Parathyroid adenoma (tissue), 2 donors: ENCODE measurements at regions not wholly inside any gene's neighbourhood (a gene's known extent, or its start where the extent isn't known, plus 50 kb on each side); places are given as distances from the start of the nearest gene placed in this dataset.

Experiments used
- H2AFZ ChIP-seq: fragments of 300-600 bp; sonication (generic); one replicate; pipeline ENCODE4 v1.7.0; 2017; ENCODE audit warnings: antibody characterized with exemption, mild to moderate bottlenecking
- H3K27ac ChIP-seq: fragments of 300-600 bp; sonication (generic); one replicate; pipeline ENCODE4 v1.7.0; 2017
- H3K27me3 ChIP-seq: fragments of 300-600 bp; sonication (generic); one replicate; pipeline ENCODE4 v1.7.0; 2017; ENCODE audit warnings: low read length; ENCODE audit not compliant: control insufficient read depth, insufficient read depth
- H3K36me3 ChIP-seq: fragments of 300-600 bp; sonication (generic); one replicate; pipeline ENCODE4 v1.7.0; 2017; ENCODE audit warnings: low read length; ENCODE audit not compliant: control insufficient read depth, insufficient read depth
- H3K4me1 ChIP-seq: fragments of 300-600 bp; sonication (generic); one replicate; pipeline ENCODE4 v1.7.0; 2017; ENCODE audit warnings: control low read depth
- H3K4me2 ChIP-seq: fragments of 300-600 bp; sonication (generic); one replicate; pipeline ENCODE4 v1.7.0; 2017; ENCODE audit warnings: low read length
- H3K4me3 ChIP-seq: fragments of 300-600 bp; sonication (generic); one replicate; pipeline ENCODE4 v1.7.0; 2017; ENCODE audit warnings: low read depth, low read length
- H3K79me2 ChIP-seq: fragments of 300-600 bp; sonication (generic); one replicate; pipeline ENCODE4 v1.7.0; 2017; ENCODE audit warnings: control low read depth
- H3K9ac ChIP-seq: fragments of 300-600 bp; sonication (generic); one replicate; pipeline ENCODE4 v1.7.0; 2017; ENCODE audit warnings: mild to moderate bottlenecking
- H3K9me3 ChIP-seq: fragments of 300-600 bp; sonication (generic); one replicate; pipeline ENCODE4 v1.7.0; 2017; ENCODE audit warnings: low read length; ENCODE audit not compliant: control insufficient read depth
- TF ChIP-seq, protein P1 (sequence below): fragments of 300-600 bp; sonication (generic); IDR thresholded peaks from one replicate; pipeline ENCODE4 v1.7.0; 2017; ENCODE audit warnings: antibody characterized with exemption, mild to moderate bottlenecking
- donor health status: primary hyperparathyroidism.

DNA sequence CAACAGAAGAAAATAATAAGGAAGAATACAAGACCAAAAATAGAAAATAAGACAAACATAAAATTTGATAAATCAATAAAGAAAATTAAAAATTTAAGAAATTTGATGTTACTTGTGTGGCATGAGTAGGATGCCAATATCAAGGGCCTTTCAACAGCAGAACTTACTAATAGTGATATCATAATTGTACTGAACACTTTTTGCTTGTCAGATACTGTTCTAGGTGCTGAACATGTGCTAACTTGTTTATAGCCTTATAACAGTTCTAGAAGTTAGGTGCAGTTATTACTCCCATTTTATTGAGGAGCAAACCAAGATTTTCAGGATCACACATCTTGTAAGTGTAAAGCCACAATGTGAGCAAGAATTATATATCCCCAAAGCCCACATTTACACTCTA is 546.0 kb upstream of the EPHA5 start:
- H3K27me3 ChIP-seq = no peaks in the 10 kb centered on the region
- no peak overlapping the region for H3K4me2 ChIP-seq
- no peak overlapping the region for H3K27ac ChIP-seq
- H3K36me3 ChIP-seq = no peaks in the 10 kb centered on the region
- no peaks in the 10 kb centered on the region for H3K9me3 ChIP-seq
- no peak overlapping the region for H3K9ac ChIP-seq
- no peak overlapping the region for H3K4me3 ChIP-seq
- TF ChIP-seq, protein P1, sequence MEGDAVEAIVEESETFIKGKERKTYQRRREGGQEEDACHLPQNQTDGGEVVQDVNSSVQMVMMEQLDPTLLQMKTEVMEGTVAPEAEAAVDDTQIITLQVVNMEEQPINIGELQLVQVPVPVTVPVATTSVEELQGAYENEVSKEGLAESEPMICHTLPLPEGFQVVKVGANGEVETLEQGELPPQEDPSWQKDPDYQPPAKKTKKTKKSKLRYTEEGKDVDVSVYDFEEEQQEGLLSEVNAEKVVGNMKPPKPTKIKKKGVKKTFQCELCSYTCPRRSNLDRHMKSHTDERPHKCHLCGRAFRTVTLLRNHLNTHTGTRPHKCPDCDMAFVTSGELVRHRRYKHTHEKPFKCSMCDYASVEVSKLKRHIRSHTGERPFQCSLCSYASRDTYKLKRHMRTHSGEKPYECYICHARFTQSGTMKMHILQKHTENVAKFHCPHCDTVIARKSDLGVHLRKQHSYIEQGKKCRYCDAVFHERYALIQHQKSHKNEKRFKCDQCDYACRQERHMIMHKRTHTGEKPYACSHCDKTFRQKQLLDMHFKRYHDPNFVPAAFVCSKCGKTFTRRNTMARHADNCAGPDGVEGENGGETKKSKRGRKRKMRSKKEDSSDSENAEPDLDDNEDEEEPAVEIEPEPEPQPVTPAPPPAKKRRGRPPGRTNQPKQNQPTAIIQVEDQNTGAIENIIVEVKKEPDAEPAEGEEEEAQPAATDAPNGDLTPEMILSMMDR = no peak
- no peak overlapping the region for H2AFZ ChIP-seq
- H3K4me1 ChIP-seq = no peaks in the 10 kb centered on the region
- no peaks in the 10 kb centered on the region for H3K79me2 ChIP-seq

DNA sequence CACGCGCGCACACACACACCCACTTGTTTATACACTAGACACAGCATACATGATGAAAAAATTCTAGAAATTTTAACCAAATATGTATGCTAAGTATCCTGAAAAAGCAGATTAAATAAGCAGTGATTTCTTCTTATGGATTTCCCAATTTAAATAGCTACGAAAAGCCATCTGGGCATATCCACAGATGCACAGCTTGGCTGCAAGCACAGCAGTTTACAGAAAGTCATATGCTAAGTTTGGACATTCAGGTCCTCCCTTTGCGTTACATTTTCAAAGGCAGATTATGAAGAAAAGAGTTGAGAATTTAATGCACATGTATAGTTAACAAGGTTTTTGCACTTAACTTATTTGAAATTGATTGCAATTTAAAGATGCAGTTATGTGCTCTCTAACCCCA is 542.2 kb upstream of the EPHA5 start:
- Histone ChIP-seq H3K27me3 (no peaks in the 10 kb centered on the region), H3K4me3 (no peak overlapping the region), H3K4me2 (no peak overlapping the region), H3K36me3 (no peaks in the 10 kb centered on the region), H3K27ac (no peak overlapping the region), H3K9me3 (no peaks in the 10 kb centered on the region), H3K79me2 (no peaks in the 10 kb centered on the region), H3K4me1 (no peaks in the 10 kb centered on the region), H2AFZ (no peak overlapping the region), H3K9ac (no peak overlapping the region)
- TF ChIP-seq, protein P1 = no peak

DNA sequence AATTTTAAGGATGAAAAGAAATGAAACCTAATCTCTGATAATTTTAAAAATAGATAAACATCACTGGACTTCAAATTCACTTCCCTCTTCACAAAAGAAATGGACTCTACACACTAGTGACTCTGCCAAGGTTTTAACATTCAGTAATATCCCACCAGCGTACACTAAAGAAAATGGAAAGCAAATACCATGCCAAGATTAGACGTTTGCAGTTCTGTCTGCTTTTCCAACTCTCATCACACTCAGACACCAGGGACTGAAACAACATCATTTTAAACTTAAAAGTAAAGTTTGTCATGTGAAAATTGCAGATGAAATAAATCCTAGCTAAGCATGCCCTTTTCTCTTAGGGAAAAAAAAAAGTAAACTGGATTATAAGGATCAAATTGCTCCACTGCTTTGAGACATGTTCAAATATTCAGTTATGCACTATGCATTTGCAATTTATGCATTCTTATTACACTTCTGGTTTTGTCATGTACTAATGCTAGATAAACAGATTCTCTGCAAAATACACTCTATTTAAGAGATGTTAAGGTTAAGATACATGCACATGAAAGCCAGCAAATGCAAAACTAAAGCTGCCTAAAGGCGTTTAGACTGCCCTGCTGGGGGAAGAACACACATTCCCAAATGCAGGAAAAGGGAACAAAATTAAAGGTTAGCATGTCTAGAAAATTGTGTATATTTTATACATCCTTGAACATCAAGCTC is 534.4 kb upstream of the EPHA5 start:
- Histone ChIP-seq H3K4me1 (no peaks in the 10 kb centered on the region), H3K36me3 (no peaks in the 10 kb centered on the region), H3K9me3 (no peaks in the 10 kb centered on the region), H3K4me3 (no peak overlapping the region), H3K9ac (no peak overlapping the region), H3K27me3 (no peaks in the 10 kb centered on the region), H3K79me2 (no peaks in the 10 kb centered on the region), H3K4me2 (no peak overlapping the region), H3K27ac (no peak overlapping the region), H2AFZ (no peak overlapping the region)
- TF ChIP-seq, protein P1 = no peak

DNA sequence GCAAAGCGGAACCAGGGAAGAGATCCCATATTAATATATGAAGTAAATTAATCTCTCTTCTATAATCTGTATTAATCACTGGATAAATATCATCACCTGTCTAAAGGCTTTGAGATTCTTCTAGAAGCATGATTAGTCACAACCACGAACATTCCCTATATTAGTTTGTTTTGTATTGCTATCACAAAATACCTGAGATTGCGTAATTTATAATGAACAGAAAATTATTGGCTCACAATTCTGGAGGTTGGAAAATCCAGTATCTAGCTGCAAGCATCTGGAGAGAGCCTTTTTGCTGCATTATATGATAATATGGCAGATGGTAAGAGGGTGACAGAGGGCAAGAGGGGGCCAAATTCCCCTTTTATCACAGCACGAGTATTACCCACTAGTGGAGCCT is 532.6 kb upstream of the EPHA5 start:
- no peaks in the 10 kb centered on the region for H3K9me3 ChIP-seq
- H3K36me3 ChIP-seq = no peaks in the 10 kb centered on the region
- H3K79me2 ChIP-seq = no peaks in the 10 kb centered on the region
- no peaks in the 10 kb centered on the region for H3K27me3 ChIP-seq
- H3K9ac ChIP-seq = no peak overlapping the region
- no peaks in the 10 kb centered on the region for H3K4me1 ChIP-seq
- TF ChIP-seq, protein P1 = no peak
- H3K27ac ChIP-seq = no peak overlapping the region
- no peak overlapping the region for H2AFZ ChIP-seq
- no peak overlapping the region for H3K4me3 ChIP-seq
- no peak overlapping the region for H3K4me2 ChIP-seq

DNA sequence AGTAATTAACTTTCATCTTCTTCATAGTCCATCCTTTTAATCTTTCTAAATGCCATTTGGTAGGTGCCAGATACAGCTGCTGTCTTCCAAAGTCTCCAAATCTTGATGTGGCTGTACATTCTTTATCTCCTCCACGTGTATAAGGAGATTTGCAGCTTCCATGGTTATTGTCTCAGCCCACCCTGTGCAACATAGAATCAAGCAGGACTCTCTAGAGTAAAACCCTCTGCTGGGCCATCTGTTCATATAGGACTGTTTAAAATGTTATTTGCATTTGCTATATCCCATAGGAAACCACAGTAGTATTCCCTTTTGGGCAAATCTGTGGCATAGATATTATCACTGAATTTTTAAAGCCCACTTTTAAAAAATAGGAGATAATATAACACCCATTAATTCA is 527.2 kb upstream of the EPHA5 start:
- Histone ChIP-seq H3K9ac (no peak overlapping the region), H2AFZ (no peak overlapping the region), H3K36me3 (no peaks in the 10 kb centered on the region), H3K4me1 (no peaks in the 10 kb centered on the region), H3K79me2 (no peaks in the 10 kb centered on the region), H3K4me2 (no peak overlapping the region), H3K4me3 (no peak overlapping the region), H3K9me3 (no peaks in the 10 kb centered on the region), H3K27ac (no peak overlapping the region), H3K27me3 (no peaks in the 10 kb centered on the region)
- TF ChIP-seq, protein P1 = no peak
